Upper lobe of right lung (tissue), 1 donor: ENCODE measurements at regions not wholly inside any gene's neighbourhood (a gene's known extent, or its start where the extent isn't known, plus 50 kb on each side); places are given as distances from the start of the nearest gene placed in this dataset.

Experiments used
- ATAC-seq: fragments of 200-7000 bp; cut with Tn5 transposase; one replicate; pipeline ENCODE4 v1.9.1; 2020; ENCODE audit warnings: mild to moderate bottlenecking, moderate library complexity
- DNase-seq: peaks from one replicate; pipeline ENCODE4 v3.0.0-alpha.2; 2020
- H3K27ac ChIP-seq: fragments of 200-600 bp; one replicate; pipeline ENCODE4 v1.8.0; 2022
- H3K27me3 ChIP-seq: fragments of 200-600 bp; one replicate; pipeline ENCODE4 v1.8.0; 2022; ENCODE audit warnings: mild to moderate bottlenecking
- H3K36me3 ChIP-seq: fragments of 200-600 bp; one replicate; pipeline ENCODE4 v1.8.0; 2022
- H3K4me1 ChIP-seq: fragments of 200-600 bp; one replicate; pipeline ENCODE4 v1.8.0; 2022
- H3K4me3 ChIP-seq: fragments of 200-600 bp; one replicate; pipeline ENCODE4 v1.8.0; 2022; ENCODE audit warnings: mild to moderate bottlenecking
- H3K9me3 ChIP-seq: fragments of 200-600 bp; one replicate; pipeline ENCODE4 v1.8.0; 2022
- intact Hi-C: fragments of 100-400 bp; cut with DNase I; formaldehyde crosslinking; loops from one replicate; pipeline ENCODE4 v1.11.0; 2022
- TF ChIP-seq, protein P1 (sequence below): fragments of 200-600 bp; IDR thresholded peaks from one replicate; pipeline ENCODE4 v1.8.0; 2022; ENCODE audit warnings: antibody characterized with exemption
- donor health status: DM: no; HTN: yes; CAD: no; lungs with severe emphysema.

DNA sequence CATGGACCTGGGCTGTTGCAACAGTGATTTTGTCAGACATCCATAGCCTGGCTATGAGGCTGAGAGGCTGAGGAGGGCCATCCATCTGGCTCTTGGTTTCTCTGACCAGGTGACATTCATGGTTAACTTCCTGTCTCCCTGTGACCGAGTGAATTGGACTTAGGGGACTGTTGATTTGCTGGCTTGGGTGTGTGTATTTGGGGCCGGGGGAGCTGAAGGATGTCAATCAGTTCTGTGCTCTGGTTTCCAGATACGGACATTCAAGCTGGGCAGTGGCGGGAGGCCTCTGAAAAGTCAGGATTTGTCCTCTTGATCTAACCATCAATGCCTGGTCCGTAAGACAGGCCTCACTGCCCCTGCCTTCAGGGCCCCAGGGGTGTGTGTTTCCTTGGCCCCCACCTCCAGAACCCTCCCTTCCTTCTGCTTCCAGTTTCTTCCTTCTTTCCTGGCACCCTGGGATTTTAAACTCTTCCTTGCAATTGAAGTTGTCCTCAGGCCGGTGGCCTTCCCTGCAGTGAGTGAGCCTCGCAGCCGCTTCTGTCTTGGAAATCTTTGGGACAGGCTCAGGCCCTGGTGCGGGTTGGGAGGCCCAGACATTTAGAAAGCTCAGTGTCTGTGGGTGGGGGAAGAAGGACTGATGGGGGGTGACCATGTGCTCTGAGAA is 54.7 kb upstream of the HAAO start:
- Histone ChIP-seq H3K4me3 (no peak overlapping the region), H3K27ac (no peak overlapping the region), H3K4me1 (peaks cover 14% of the 10 kb centered on the region), H3K36me3 (no peaks in the 10 kb centered on the region), H3K9me3 (no peaks in the 10 kb centered on the region), H3K27me3 (no peaks in the 10 kb centered on the region)
- ATAC-seq (no peak), DNase-seq (peak; percentile 29)
- TF ChIP-seq, protein P1, sequence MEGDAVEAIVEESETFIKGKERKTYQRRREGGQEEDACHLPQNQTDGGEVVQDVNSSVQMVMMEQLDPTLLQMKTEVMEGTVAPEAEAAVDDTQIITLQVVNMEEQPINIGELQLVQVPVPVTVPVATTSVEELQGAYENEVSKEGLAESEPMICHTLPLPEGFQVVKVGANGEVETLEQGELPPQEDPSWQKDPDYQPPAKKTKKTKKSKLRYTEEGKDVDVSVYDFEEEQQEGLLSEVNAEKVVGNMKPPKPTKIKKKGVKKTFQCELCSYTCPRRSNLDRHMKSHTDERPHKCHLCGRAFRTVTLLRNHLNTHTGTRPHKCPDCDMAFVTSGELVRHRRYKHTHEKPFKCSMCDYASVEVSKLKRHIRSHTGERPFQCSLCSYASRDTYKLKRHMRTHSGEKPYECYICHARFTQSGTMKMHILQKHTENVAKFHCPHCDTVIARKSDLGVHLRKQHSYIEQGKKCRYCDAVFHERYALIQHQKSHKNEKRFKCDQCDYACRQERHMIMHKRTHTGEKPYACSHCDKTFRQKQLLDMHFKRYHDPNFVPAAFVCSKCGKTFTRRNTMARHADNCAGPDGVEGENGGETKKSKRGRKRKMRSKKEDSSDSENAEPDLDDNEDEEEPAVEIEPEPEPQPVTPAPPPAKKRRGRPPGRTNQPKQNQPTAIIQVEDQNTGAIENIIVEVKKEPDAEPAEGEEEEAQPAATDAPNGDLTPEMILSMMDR, result no peak
- intact Hi-C loops, result no loop called here

DNA sequence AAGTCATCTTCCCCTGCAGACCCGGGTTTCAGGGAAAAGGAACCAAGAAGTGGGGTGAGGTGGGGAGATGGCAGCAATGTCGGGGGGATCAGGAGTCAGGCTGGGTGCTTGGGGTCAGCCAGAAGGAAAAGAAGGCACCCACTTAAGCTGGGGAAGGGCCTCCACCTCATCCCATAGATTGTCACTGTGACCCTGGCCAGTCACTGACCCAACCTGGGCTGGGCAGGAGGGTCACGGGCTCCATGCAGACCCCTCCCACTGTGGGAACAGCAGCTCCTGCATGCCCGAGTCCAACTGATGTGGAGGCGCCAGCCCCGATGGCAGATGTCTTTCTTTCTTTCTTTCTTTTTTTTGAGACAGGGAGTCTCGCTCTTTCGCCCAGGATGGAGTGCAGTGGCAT is 53.6 kb upstream of the HAAO start:
- DNase-seq, result peak; percentile 40
- peak overlapping the region; percentile 65 for H3K27ac ChIP-seq
- intact Hi-C loops, result no loop called here

DNA sequence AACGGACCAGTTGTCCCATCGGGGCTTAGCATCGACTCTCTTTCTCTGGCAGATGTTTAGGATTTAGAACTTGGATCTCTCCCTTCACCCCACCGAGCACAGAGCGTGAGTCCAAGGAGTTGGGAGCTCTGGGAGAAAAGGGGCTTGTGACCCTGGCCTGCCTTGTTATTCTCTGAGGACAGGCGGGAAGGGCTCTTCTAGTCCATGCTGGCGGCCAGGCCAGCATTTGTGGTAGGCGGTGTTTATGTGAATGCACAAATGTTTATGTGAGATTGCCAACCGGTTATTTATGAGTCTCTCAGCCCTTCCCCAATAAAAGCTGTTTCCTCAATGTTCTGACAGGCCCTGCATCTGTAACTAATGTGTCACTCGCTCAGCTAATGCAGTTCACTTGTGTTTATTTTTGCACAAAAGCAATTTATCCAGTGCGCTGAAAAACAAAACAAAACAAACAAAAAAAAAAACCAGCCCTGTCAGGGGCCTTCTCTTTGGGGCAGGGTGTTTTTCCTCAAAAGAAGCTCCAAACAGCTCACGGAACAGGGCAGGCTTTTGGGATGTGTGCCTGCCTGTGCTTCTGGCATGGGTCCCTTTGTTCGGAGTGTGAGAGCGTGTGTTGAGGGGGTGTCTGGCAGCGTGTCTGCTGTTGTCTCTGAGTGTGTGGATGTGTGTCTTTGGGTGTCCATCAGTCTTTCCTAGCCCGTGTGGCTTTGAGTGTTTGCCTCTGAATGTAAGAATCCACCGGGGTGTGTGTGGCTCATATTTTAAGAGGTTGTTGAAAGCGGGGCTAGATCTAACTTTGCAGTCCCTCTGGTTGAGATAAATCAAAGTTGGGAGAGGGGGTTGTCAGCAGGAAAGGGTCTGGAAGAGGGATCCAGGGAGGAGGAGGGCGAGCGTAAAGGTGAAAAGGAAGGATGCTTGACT is 52.8 kb upstream of the HAAO start:
- Histone ChIP-seq H3K27ac (peak overlapping the region; percentile 65), H3K27me3 (no peaks in the 10 kb centered on the region), H3K4me3 (no peak overlapping the region), H3K4me1 (peaks cover 14% of the 10 kb centered on the region), H3K36me3 (no peaks in the 10 kb centered on the region), H3K9me3 (no peaks in the 10 kb centered on the region)
- peak; percentile 60 for DNase-seq
- intact Hi-C loops, result no loop called here
- TF ChIP-seq, protein P1, result no peak
- peak; percentile 47 for ATAC-seq

More for the DNA sequence above, 53.6 kb upstream of the HAAO start:
- Histone ChIP-seq H3K27me3 (no peaks in the 10 kb centered on the region), H3K36me3 (no peaks in the 10 kb centered on the region), H3K9me3 (no peaks in the 10 kb centered on the region), H3K4me3 (no peak overlapping the region), H3K4me1 (peaks cover 14% of the 10 kb centered on the region)
- ATAC-seq, result no peak
- TF ChIP-seq, protein P1, result no peak

DNA sequence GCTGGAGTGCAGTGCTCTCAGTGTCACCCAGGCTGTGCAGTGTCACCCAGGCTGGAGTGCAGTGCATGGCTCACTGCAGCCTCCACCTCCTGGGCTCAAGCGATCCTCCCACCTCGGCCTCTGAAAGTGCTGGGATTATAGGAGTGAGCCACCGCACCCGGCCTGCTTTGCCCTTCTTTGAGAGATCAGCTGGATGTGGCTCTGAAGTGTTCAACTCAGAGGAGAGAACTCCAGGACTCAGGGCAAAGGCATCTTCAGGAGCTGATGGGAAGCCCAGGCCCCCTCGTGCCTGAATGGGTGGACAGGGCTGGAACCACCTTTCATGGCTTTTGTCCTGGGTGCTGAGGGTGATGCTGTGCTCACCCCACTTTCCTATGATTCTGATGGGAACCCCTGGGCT is 52.0 kb upstream of the HAAO start:
- no peaks in the 10 kb centered on the region for H3K36me3 ChIP-seq
- H3K9me3 ChIP-seq, result no peaks in the 10 kb centered on the region
- TF ChIP-seq, protein P1, result no peak
- DNase-seq (peak; percentile 57), ATAC-seq (no peak)
- no peak overlapping the region for H3K27ac ChIP-seq
- no peak overlapping the region for H3K4me3 ChIP-seq
- H3K4me1 ChIP-seq, result peaks cover 14% of the 10 kb centered on the region
- H3K27me3 ChIP-seq, result no peaks in the 10 kb centered on the region
- intact Hi-C loops, result no loop called here

DNA sequence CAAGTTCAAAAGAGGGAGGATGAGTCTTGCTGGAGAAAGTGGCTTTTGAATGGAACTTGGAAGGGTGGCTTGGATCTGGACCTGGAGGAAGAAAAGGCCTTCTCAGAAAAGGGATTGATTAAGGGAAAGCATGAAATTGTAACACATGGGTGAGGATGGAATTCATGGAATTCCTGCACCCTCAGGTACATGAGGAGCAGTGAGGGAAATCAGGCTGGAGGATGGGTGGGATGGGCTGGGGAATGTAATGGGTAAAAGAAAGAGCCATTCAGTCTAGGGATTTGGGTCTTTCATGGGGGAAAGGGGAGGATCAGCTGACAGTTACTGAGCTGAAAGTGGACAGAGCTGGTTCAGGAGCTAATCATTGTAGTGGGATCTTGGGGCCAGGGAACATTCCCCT is 51.2 kb upstream of the HAAO start:
- intact Hi-C loops, result no loop called here
- peaks cover 14% of the 10 kb centered on the region for H3K4me1 ChIP-seq
- TF ChIP-seq, protein P1, result no peak
- no peaks in the 10 kb centered on the region for H3K27me3 ChIP-seq
- DNase-seq (no peak), ATAC-seq (no peak)
- no peaks in the 10 kb centered on the region for H3K9me3 ChIP-seq
- no peak overlapping the region for H3K27ac ChIP-seq
- H3K36me3 ChIP-seq, result no peaks in the 10 kb centered on the region
- H3K4me3 ChIP-seq, result no peak overlapping the region
